ENCODE measurements at regions not wholly inside any gene's neighbourhood (a gene's known extent, or its start where the extent isn't known, plus 50 kb on each side); places are given as distances from the start of the nearest gene placed in this dataset.
"Not testable (repeated sequence)": the region's sequence is repeated elsewhere in the genome, so short reads cannot be mapped to it uniquely, and the experiment has no call there.

- no peak for TF ChIP-seq CTCF (IDR thresholded peaks at IDR 0.05; ENCODE audit: low read depth, low read length)
- H3K4me3 ChIP-seq (ENCODE audit: low read depth, low read length), result no peak overlapping the region
Observed at GRCh38 chr19:57031106-57031505, 88.7 kb upstream of the USP29 start.

- no peak for TF ChIP-seq CTCF (IDR thresholded peaks at IDR 0.05; ENCODE audit: low read depth, low read length)
- H3K4me3 ChIP-seq (ENCODE audit: low read depth, low read length), result no peak overlapping the region
Observed at GRCh38 chr19:57033576-57033975, 86.2 kb upstream of the USP29 start.

- H3K4me3 ChIP-seq (ENCODE audit: low read depth, low read length), result no peak overlapping the region
- no peak for TF ChIP-seq CTCF (IDR thresholded peaks at IDR 0.05; ENCODE audit: low read depth, low read length)
Observed at GRCh38 chr19:57034544-57034943, 85.2 kb upstream of the USP29 start.

- H3K4me3 ChIP-seq (ENCODE audit: low read depth, low read length), result not testable (repeated sequence)
Observed at GRCh38 chr19:57035740-57036139, 84.0 kb upstream of the USP29 start.

GRCh38 chr19:57037556-57037955 lies 82.2 kb upstream of the USP29 start:
- H3K4me3 ChIP-seq (ENCODE audit: low read depth, low read length), result no peak overlapping the region
- no peak for TF ChIP-seq CTCF (IDR thresholded peaks at IDR 0.05; ENCODE audit: low read depth, low read length)

- TF ChIP-seq CTCF (IDR thresholded peaks at IDR 0.05; ENCODE audit: low read depth, low read length), result no peak
- no peak overlapping the region for H3K4me3 ChIP-seq (ENCODE audit: low read depth, low read length)
Observed at GRCh38 chr19:57047743-57048142, 72.0 kb upstream of the USP29 start.

- TF ChIP-seq CTCF (IDR thresholded peaks at IDR 0.05; ENCODE audit: low read depth, low read length), result no peak
- no peak overlapping the region for H3K4me3 ChIP-seq (ENCODE audit: low read depth, low read length)
Observed at GRCh38 chr19:57050863-57051262, 68.9 kb upstream of the USP29 start.

GRCh38 chr19:57052081-57052480 lies 67.7 kb upstream of the USP29 start:
- H3K4me3 ChIP-seq (ENCODE audit: low read depth, low read length), result no peak overlapping the region
- no peak for TF ChIP-seq CTCF (IDR thresholded peaks at IDR 0.05; ENCODE audit: low read depth, low read length)
